GM23338 (cell line): ENCODE measurements at regions not wholly inside any gene's neighbourhood (a gene's known extent, or its start where the extent isn't known, plus 50 kb on each side); places are given as distances from the start of the nearest gene placed in this dataset.

Source experiments
- ATAC-seq: fragments of 200-7000 bp; cut with Tn5 transposase; 3 replicates; pipeline ENCODE4 v1.9.1; 2020
- DNase-seq: peaks from one replicate; pipeline ENCODE4 v3.0.0-alpha.2; 2015; ENCODE audit warnings: low spot score
- H2AFZ ChIP-seq: fragments of 200-600 bp; sonication (generic); 2 replicates; pipeline ENCODE4 v1.8.0; 2016; ENCODE audit warnings: antibody characterized with exemption, mild to moderate bottlenecking, moderate library complexity
- H3F3A ChIP-seq: fragments of 200-600 bp; sonication (generic); replicated peaks from 2 replicates; pipeline ENCODE4 v1.8.0; 2017; ENCODE audit warnings: antibody characterized with exemption, mixed run types, low read depth
- H3K27ac ChIP-seq: fragments of 200-600 bp; sonication (generic); 2 replicates; pipeline ENCODE4 v1.6.1; 2016; ENCODE audit warnings: low read depth
- H3K27me3 ChIP-seq: fragments of 200-600 bp; sonication (generic); 2 replicates; pipeline ENCODE4 v1.8.0; 2016; ENCODE audit warnings: mild to moderate bottlenecking, mixed run types, moderate library complexity; ENCODE audit not compliant: insufficient read depth
- H3K36me3 ChIP-seq: fragments of 200-600 bp; sonication (generic); 2 replicates; pipeline ENCODE4 v1.8.0; 2016; ENCODE audit warnings: mild to moderate bottlenecking; ENCODE audit not compliant: insufficient read depth
- H3K4me1 ChIP-seq: fragments of 200-600 bp; sonication (generic); 2 replicates; pipeline ENCODE4 v1.8.0; 2016; ENCODE audit warnings: mild to moderate bottlenecking, moderate library complexity; ENCODE audit not compliant: insufficient read depth
- H3K4me2 ChIP-seq: fragments of 200-600 bp; sonication (generic); 2 replicates; pipeline ENCODE4 v1.7.1; 2017; ENCODE audit warnings: mixed run types
- H3K4me3 ChIP-seq: fragments of 200-600 bp; sonication (generic); 2 replicates; pipeline ENCODE4 v1.6.1; 2016; ENCODE audit warnings: mixed run types
- H3K79me2 ChIP-seq: fragments of 200-600 bp; sonication (generic); replicated peaks from 2 replicates; pipeline ENCODE4 v1.8.0; 2017; ENCODE audit warnings: mild to moderate bottlenecking; ENCODE audit not compliant: insufficient read depth
- H3K9me2 ChIP-seq: fragments of 200-600 bp; sonication (generic); 2 replicates; pipeline ENCODE4 v1.8.0; 2017; ENCODE audit not compliant: insufficient read depth
- H4K20me1 ChIP-seq: fragments of 200-600 bp; sonication (generic); replicated peaks from 2 replicates; pipeline ENCODE4 v1.8.0; 2017; ENCODE audit warnings: mild to moderate bottlenecking; ENCODE audit not compliant: insufficient read depth
- H3K27ac Mint-ChIP-seq: 2 replicates; pipeline ENCODE4 v1.8.0; 2020; ENCODE audit warnings: inconsistent platforms, mild to moderate bottlenecking, moderate library complexity, mixed read lengths
- H3K27me3 Mint-ChIP-seq: 3 replicates; pipeline ENCODE4 v1.8.0; 2022; ENCODE audit warnings: low read depth, mild to moderate bottlenecking, moderate library complexity, mixed read lengths, inconsistent platforms; ENCODE audit not compliant: insufficient read depth, poor library complexity
- H3K36me3 Mint-ChIP-seq: 3 replicates; pipeline ENCODE4 v1.8.0; 2021; ENCODE audit warnings: low read depth, mild to moderate bottlenecking, inconsistent platforms, moderate library complexity, mixed read lengths
- H3K4me1 Mint-ChIP-seq: 3 replicates; pipeline ENCODE4 v1.8.0; 2020; ENCODE audit warnings: mild to moderate bottlenecking, inconsistent platforms, mixed read lengths
- H3K4me3 Mint-ChIP-seq: 3 replicates; pipeline ENCODE4 v1.8.0; 2021; ENCODE audit warnings: moderate library complexity, mild to moderate bottlenecking, inconsistent platforms, mixed read lengths
- H3K9me3 Mint-ChIP-seq: 3 replicates; pipeline ENCODE4 v1.8.0; 2020; ENCODE audit warnings: moderate library complexity, mild to moderate bottlenecking, inconsistent platforms, mixed read lengths
- ETS1 ChIP-seq: IDR thresholded peaks from 2 replicates; pipeline ENCODE4 v1.6.1; 2016; ENCODE audit warnings: antibody characterized with exemption
- JUNB ChIP-seq: IDR thresholded peaks from one replicate; pipeline ENCODE4 v1.6.1; 2016; ENCODE audit warnings: antibody characterized with exemption; ENCODE audit not compliant: unreplicated experiment
- POLR2AphosphoS5 ChIP-seq: IDR thresholded peaks from 2 replicates; pipeline ENCODE4 v1.6.1; 2016; ENCODE audit warnings: antibody characterized with exemption, low read depth
- REST ChIP-seq: IDR thresholded peaks from one replicate; pipeline ENCODE4 v1.6.1; 2018; ENCODE audit warnings: antibody characterized with exemption; ENCODE audit not compliant: unreplicated experiment
- STAT1 ChIP-seq: IDR thresholded peaks from one replicate; pipeline ENCODE4 v1.6.1; 2016; ENCODE audit warnings: antibody characterized with exemption; ENCODE audit not compliant: unreplicated experiment
- ZNF114 ChIP-seq: fragments of 250-450 bp; sonication (Bioruptor Pico); IDR thresholded peaks from 2 replicates; pipeline ENCODE4 v1.5.0; 2020; ENCODE audit warnings: mild to moderate bottlenecking, moderate library complexity
- ZNF331 ChIP-seq: fragments of 250-450 bp; sonication (Bioruptor Pico); IDR thresholded peaks from 2 replicates; pipeline ENCODE4 v1.5.0; 2020; ENCODE audit warnings: low read depth, mild to moderate bottlenecking, moderate library complexity

GRCh38 chr3:124059580-124059979, 67.7 kb upstream of the ROPN1 start (continued):
- TF ChIP-seq REST (no peak), ZNF114 (CRISPR knock-in tag) (no peak), ETS1 (no peak), JUNB (no peak)

- Histone ChIP-seq H3K27ac (no peak overlapping the region), H4K20me1 (no peaks in the 10 kb centered on the region), H3F3A (no peaks in the 10 kb centered on the region), H3K4me2 (no peak overlapping the region), H3K4me1 (peaks cover 19% of the 10 kb centered on the region), H3K27me3 (peaks cover 8% of the 10 kb centered on the region; the same call in 1 of the 2 replicates), H3K36me3 (no peaks in the 10 kb centered on the region), H3K9me2 (no peaks in the 10 kb centered on the region; the same call in 1 of the 2 replicates), H2AFZ (no peak overlapping the region), H3K79me2 (no peaks in the 10 kb centered on the region), H3K4me3 (no peak overlapping the region)
- H3K4me1 Mint-ChIP-seq: 0 out of 3 replicates have a peak, but pooled peaks cover 3% of the 10 kb centered on the region
- no peaks in the 10 kb centered on the region for H3K9me3 Mint-ChIP-seq
- H3K27me3 Mint-ChIP-seq: peaks cover 9% of the 10 kb centered on the region
- H3K4me3 Mint-ChIP-seq: no peak overlapping the region
- no peaks in the 10 kb centered on the region for H3K36me3 Mint-ChIP-seq
- TF ChIP-seq ZNF331 (CRISPR knock-in tag) (no peak), ZNF114 (CRISPR knock-in tag) (no peak), STAT1 (no peak), JUNB (no peak), POLR2AphosphoS5 (no peak), REST (no peak)
- ATAC-seq: no peak
- no peak overlapping the region for H3K27ac Mint-ChIP-seq
- DNase-seq: no peak
These were observed 71.4 kb upstream of the ROPN1 start for GRCh38 chr3:124063197-124063909.
